ENCODE measurements at regions not wholly inside any gene's neighbourhood (a gene's known extent, or its start where the extent isn't known, plus 50 kb on each side); places are given as distances from the start of the nearest gene placed in this dataset.

DNA sequence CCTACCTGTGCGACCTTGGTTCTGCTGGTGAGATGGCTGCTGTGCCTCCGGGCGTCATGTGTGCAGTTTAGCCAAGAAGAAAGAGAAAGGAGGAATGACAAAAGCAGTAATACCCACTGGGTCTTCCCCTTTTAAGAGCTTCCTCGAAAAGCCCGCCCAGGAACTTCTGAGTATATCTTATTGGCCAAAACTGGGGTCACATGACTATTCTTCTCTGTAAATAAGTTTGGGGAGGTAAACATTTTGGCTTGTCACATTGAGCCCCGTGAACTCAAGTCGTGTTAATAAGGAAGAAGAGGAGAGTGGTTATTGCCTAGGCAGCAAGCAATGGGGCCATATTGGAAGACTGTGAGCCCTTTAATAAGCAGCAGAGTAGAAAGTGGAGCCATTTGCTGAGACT lies 130.4 kb upstream of the ECI2 start:
- CTCF ChIA-PET: interaction anchor here (1.0 kb wide), 1 partner anchor 12 kb away, joined by 4 read pairs; no protein-coding TSS in a partner anchor
- POLR2A ChIA-PET: no interaction called here
- no TSS peak for BruUV-seq (replicated peaks)
- Histone ChIP-seq H3K27me3 (ENCODE audit: control insufficient read depth in 2 of 2, insufficient read depth in 2 of 2, low read length in 2 of 2) (no peaks in the 10 kb centered on the region), H2AFZ (ENCODE audit: low read depth, low read length) (no peak overlapping the region), H3K9ac (replicated peaks; ENCODE audit: extremely low read depth, insufficient read depth, low read length) (no peak overlapping the region), H3K27ac (ENCODE audit: insufficient read depth, low read depth, low read length) (no peak overlapping the region), H4K20me1 (replicated peaks; ENCODE audit: control insufficient read depth, extremely low read depth, insufficient read depth, low read length) (no peaks in the 10 kb centered on the region), H3K9me3 (replicated peaks; ENCODE audit: control insufficient read depth, insufficient read depth, low read length) (no peaks in the 10 kb centered on the region), H3K36me3 (ENCODE audit: control insufficient read depth in 2 of 2, extremely low read depth in 1 of 2, insufficient read depth in 2 of 2, low read length in 2 of 2) (no peaks in the 10 kb centered on the region), H3K4me1 (ENCODE audit: control insufficient read depth, extremely low read depth, insufficient read depth, low read length) (no peaks in the 10 kb centered on the region), H3K9me1 (replicated peaks; ENCODE audit: control insufficient read depth, extremely low read depth, insufficient read depth, low read length) (no peaks in the 10 kb centered on the region), H3K4me3 (replicated peaks in 1 of 3; ENCODE audit: insufficient read depth in 1 of 3, low read depth in 1 of 3, low read length in 3 of 3) (no peak overlapping the region), H3K4me2 (ENCODE audit: insufficient read depth, low read length) (no peak overlapping the region), H3K79me2 (ENCODE audit: control insufficient read depth, insufficient read depth, low read length) (no peaks in the 10 kb centered on the region)
- dilution Hi-C loops (cut with MboI; ENCODE audit: extremely low pct_ligation_motif_present, low sequenced_read_pairs): no loop called here
- intact Hi-C loops (cut with micrococcal nuclease): no loop called here
- FAIRE-seq (no peak), DNase-seq (ENCODE audit: low read depth, low spot score) (no peak)
- TF ChIP-seq FOS (IDR thresholded peaks at IDR 0.05; ENCODE audit: borderline replicate concordance, insufficient read depth, low read length) (no peak), MYC (IDR thresholded peaks at IDR 0.05; ENCODE audit: low read depth, low read length) (no peak), GATA2 (IDR thresholded peaks at IDR 0.05; ENCODE audit: insufficient read depth, insufficient read length, low read depth, low read length) (no peak), POLR2A (IDR thresholded peaks at IDR 0.05; ENCODE audit: low read depth, low read length) (no peak), POLR2AphosphoS5 (IDR thresholded peaks at IDR 0.05; ENCODE audit: insufficient read depth, low read depth, low read length) (no peak), JUN (IDR thresholded peaks at IDR 0.05; ENCODE audit: borderline replicate concordance, insufficient read depth, insufficient read length, low read depth) (no peak), EZH2 (IDR thresholded peaks at IDR 0.05; ENCODE audit: borderline replicate concordance, low read depth, low read length, severe bottlenecking) (no peak)
- TF ChIP-seq, protein P1, sequence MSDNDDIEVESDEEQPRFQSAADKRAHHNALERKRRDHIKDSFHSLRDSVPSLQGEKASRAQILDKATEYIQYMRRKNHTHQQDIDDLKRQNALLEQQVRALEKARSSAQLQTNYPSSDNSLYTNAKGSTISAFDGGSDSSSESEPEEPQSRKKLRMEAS (IDR thresholded peaks at IDR 0.05; ENCODE audit: insufficient read depth, insufficient read length): no peak
- TF ChIP-seq, protein P2, sequence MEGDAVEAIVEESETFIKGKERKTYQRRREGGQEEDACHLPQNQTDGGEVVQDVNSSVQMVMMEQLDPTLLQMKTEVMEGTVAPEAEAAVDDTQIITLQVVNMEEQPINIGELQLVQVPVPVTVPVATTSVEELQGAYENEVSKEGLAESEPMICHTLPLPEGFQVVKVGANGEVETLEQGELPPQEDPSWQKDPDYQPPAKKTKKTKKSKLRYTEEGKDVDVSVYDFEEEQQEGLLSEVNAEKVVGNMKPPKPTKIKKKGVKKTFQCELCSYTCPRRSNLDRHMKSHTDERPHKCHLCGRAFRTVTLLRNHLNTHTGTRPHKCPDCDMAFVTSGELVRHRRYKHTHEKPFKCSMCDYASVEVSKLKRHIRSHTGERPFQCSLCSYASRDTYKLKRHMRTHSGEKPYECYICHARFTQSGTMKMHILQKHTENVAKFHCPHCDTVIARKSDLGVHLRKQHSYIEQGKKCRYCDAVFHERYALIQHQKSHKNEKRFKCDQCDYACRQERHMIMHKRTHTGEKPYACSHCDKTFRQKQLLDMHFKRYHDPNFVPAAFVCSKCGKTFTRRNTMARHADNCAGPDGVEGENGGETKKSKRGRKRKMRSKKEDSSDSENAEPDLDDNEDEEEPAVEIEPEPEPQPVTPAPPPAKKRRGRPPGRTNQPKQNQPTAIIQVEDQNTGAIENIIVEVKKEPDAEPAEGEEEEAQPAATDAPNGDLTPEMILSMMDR (IDR thresholded peaks at IDR 0.05; ENCODE audit: extremely low read depth in 1 of 2, insufficient read depth in 1 of 2, low read depth in 1 of 2, low read length in 2 of 2): no peak
